ENCODE measurements at regions not wholly inside any gene's neighbourhood (a gene's known extent, or its start where the extent isn't known, plus 50 kb on each side); places are given as distances from the start of the nearest gene placed in this dataset.

GRCh38 chr1:95849439-95849838, 615.4 kb downstream of the RWDD3 start:
- WGBS (ENCODE audit: insufficient coverage, insufficient read length): no CpG with 5 or more reads among the region's 2 CpGs
- Histone ChIP-seq H3K36me3 (ENCODE audit: control insufficient read depth, insufficient read depth, low read length) (no peaks in the 10 kb centered on the region), H3K9me3 (ENCODE audit: control insufficient read depth, insufficient read depth, low read length) (no peaks in the 10 kb centered on the region), H3K27ac (ENCODE audit: low read length) (no peak overlapping the region), H3K4me3 (ENCODE audit: low read length) (no peak overlapping the region), H3K4me1 (ENCODE audit: control insufficient read depth, insufficient read depth, low read length) (no peaks in the 10 kb centered on the region), H3K27me3 (ENCODE audit: control insufficient read depth, insufficient read depth, low read length) (no peaks in the 10 kb centered on the region)
- DNase-seq (ENCODE audit: low read depth, low spot score): no peak

GRCh38 chr1:95850165-95850649, 616.2 kb downstream of the RWDD3 start:
- Histone ChIP-seq H3K4me3 (ENCODE audit: low read length) (no peak overlapping the region), H3K4me1 (ENCODE audit: control insufficient read depth, insufficient read depth, low read length) (no peaks in the 10 kb centered on the region), H3K36me3 (ENCODE audit: control insufficient read depth, insufficient read depth, low read length) (no peaks in the 10 kb centered on the region), H3K27me3 (ENCODE audit: control insufficient read depth, insufficient read depth, low read length) (no peaks in the 10 kb centered on the region), H3K9me3 (ENCODE audit: control insufficient read depth, insufficient read depth, low read length) (no peaks in the 10 kb centered on the region), H3K27ac (ENCODE audit: low read length) (no peak overlapping the region)
- no CpG with 5 or more reads among the region's 1 CpG for WGBS (ENCODE audit: insufficient coverage, insufficient read length)
- DNase-seq (ENCODE audit: low read depth, low spot score): no peak

- no peaks in the 10 kb centered on the region for H3K9me3 ChIP-seq (ENCODE audit: control insufficient read depth, insufficient read depth, low read length)
- H3K27ac ChIP-seq (ENCODE audit: low read length): no peak overlapping the region
- no peak for DNase-seq (ENCODE audit: low read depth, low spot score)
- no CpG with 5 or more reads among the region's 3 CpGs for WGBS (ENCODE audit: insufficient coverage, insufficient read length)
- H3K27me3 ChIP-seq (ENCODE audit: control insufficient read depth, insufficient read depth, low read length): no peaks in the 10 kb centered on the region
- H3K36me3 ChIP-seq (ENCODE audit: control insufficient read depth, insufficient read depth, low read length): no peaks in the 10 kb centered on the region
- no peaks in the 10 kb centered on the region for H3K4me1 ChIP-seq (ENCODE audit: control insufficient read depth, insufficient read depth, low read length)
- no peak overlapping the region for H3K4me3 ChIP-seq (ENCODE audit: low read length)
These were observed 616.8 kb downstream of the RWDD3 start for GRCh38 chr1:95850763-95851162.

- no CpG with 5 or more reads among the region's 7 CpGs for WGBS (ENCODE audit: insufficient coverage, insufficient read length)
- no peak overlapping the region for H3K27ac ChIP-seq (ENCODE audit: low read length)
- H3K9me3 ChIP-seq (ENCODE audit: control insufficient read depth, insufficient read depth, low read length): no peaks in the 10 kb centered on the region
- H3K36me3 ChIP-seq (ENCODE audit: control insufficient read depth, insufficient read depth, low read length): no peaks in the 10 kb centered on the region
- no peak overlapping the region for H3K4me3 ChIP-seq (ENCODE audit: low read length)
- no peaks in the 10 kb centered on the region for H3K27me3 ChIP-seq (ENCODE audit: control insufficient read depth, insufficient read depth, low read length)
- no peak for DNase-seq (ENCODE audit: low read depth, low spot score)
- H3K4me1 ChIP-seq (ENCODE audit: control insufficient read depth, insufficient read depth, low read length): no peaks in the 10 kb centered on the region
These were observed 618.6 kb downstream of the RWDD3 start for GRCh38 chr1:95852483-95853070.

GRCh38 chr1:95854457-95854856, 620.4 kb downstream of the RWDD3 start:
- no peak overlapping the region for H3K4me3 ChIP-seq (ENCODE audit: low read length)
- no CpG with 5 or more reads among the region's 4 CpGs for WGBS (ENCODE audit: insufficient coverage, insufficient read length)
- H3K9me3 ChIP-seq (ENCODE audit: control insufficient read depth, insufficient read depth, low read length): no peaks in the 10 kb centered on the region
- H3K27ac ChIP-seq (ENCODE audit: low read length): no peak overlapping the region
- H3K36me3 ChIP-seq (ENCODE audit: control insufficient read depth, insufficient read depth, low read length): no peaks in the 10 kb centered on the region
- no peaks in the 10 kb centered on the region for H3K4me1 ChIP-seq (ENCODE audit: control insufficient read depth, insufficient read depth, low read length)
- no peak for DNase-seq (ENCODE audit: low read depth, low spot score)
- H3K27me3 ChIP-seq (ENCODE audit: control insufficient read depth, insufficient read depth, low read length): no peaks in the 10 kb centered on the region

GRCh38 chr1:95863086-95863485, 629.1 kb downstream of the RWDD3 start:
- Histone ChIP-seq H3K4me3 (ENCODE audit: low read length) (no peak overlapping the region), H3K4me1 (ENCODE audit: control insufficient read depth, insufficient read depth, low read length) (no peaks in the 10 kb centered on the region), H3K36me3 (ENCODE audit: control insufficient read depth, insufficient read depth, low read length) (no peaks in the 10 kb centered on the region), H3K27me3 (ENCODE audit: control insufficient read depth, insufficient read depth, low read length) (no peaks in the 10 kb centered on the region), H3K9me3 (ENCODE audit: control insufficient read depth, insufficient read depth, low read length) (no peaks in the 10 kb centered on the region), H3K27ac (ENCODE audit: low read length) (no peak overlapping the region)
- no CpG with 5 or more reads among the region's 2 CpGs for WGBS (ENCODE audit: insufficient coverage, insufficient read length)
- no peak for DNase-seq (ENCODE audit: low read depth, low spot score)

GRCh38 chr1:95865769-95866168, 631.8 kb downstream of the RWDD3 start:
- H3K9me3 ChIP-seq (ENCODE audit: control insufficient read depth, insufficient read depth, low read length): no peaks in the 10 kb centered on the region
- no peak overlapping the region for H3K4me3 ChIP-seq (ENCODE audit: low read length)
- DNase-seq (ENCODE audit: low read depth, low spot score): no peak
- no peak overlapping the region for H3K27ac ChIP-seq (ENCODE audit: low read length)
- no peaks in the 10 kb centered on the region for H3K4me1 ChIP-seq (ENCODE audit: control insufficient read depth, insufficient read depth, low read length)
- H3K27me3 ChIP-seq (ENCODE audit: control insufficient read depth, insufficient read depth, low read length): no peaks in the 10 kb centered on the region
- H3K36me3 ChIP-seq (ENCODE audit: control insufficient read depth, insufficient read depth, low read length): no peaks in the 10 kb centered on the region

- DNase-seq (ENCODE audit: low read depth, low spot score): no peak
- no CpG with 5 or more reads among the region's 5 CpGs for WGBS (ENCODE audit: insufficient coverage, insufficient read length)
- H3K4me3 ChIP-seq (ENCODE audit: low read length): no peak overlapping the region
- no peaks in the 10 kb centered on the region for H3K36me3 ChIP-seq (ENCODE audit: control insufficient read depth, insufficient read depth, low read length)
- no peaks in the 10 kb centered on the region for H3K27me3 ChIP-seq (ENCODE audit: control insufficient read depth, insufficient read depth, low read length)
- H3K27ac ChIP-seq (ENCODE audit: low read length): no peak overlapping the region
- H3K4me1 ChIP-seq (ENCODE audit: control insufficient read depth, insufficient read depth, low read length): no peaks in the 10 kb centered on the region
- H3K9me3 ChIP-seq (ENCODE audit: control insufficient read depth, insufficient read depth, low read length): no peaks in the 10 kb centered on the region
These were observed 642.3 kb downstream of the RWDD3 start for GRCh38 chr1:95876276-95876675.

GRCh38 chr1:95879498-95880050, 645.6 kb downstream of the RWDD3 start:
- Histone ChIP-seq H3K36me3 (ENCODE audit: control insufficient read depth, insufficient read depth, low read length) (no peaks in the 10 kb centered on the region), H3K4me1 (ENCODE audit: control insufficient read depth, insufficient read depth, low read length) (no peaks in the 10 kb centered on the region), H3K4me3 (ENCODE audit: low read length) (no peak overlapping the region), H3K9me3 (ENCODE audit: control insufficient read depth, insufficient read depth, low read length) (no peaks in the 10 kb centered on the region), H3K27ac (ENCODE audit: low read length) (no peak overlapping the region), H3K27me3 (ENCODE audit: control insufficient read depth, insufficient read depth, low read length) (no peaks in the 10 kb centered on the region)
- DNase-seq (ENCODE audit: low read depth, low spot score): no peak
- no CpG with 5 or more reads among the region's 3 CpGs for WGBS (ENCODE audit: insufficient coverage, insufficient read length)

GRCh38 chr1:95888941-95889390, 655.0 kb downstream of the RWDD3 start:
- H3K27me3 ChIP-seq (ENCODE audit: control insufficient read depth, insufficient read depth, low read length): no peaks in the 10 kb centered on the region
- no peaks in the 10 kb centered on the region for H3K4me1 ChIP-seq (ENCODE audit: control insufficient read depth, insufficient read depth, low read length)
- DNase-seq (ENCODE audit: low read depth, low spot score): no peak
- no peak overlapping the region for H3K4me3 ChIP-seq (ENCODE audit: low read length)
- no peaks in the 10 kb centered on the region for H3K9me3 ChIP-seq (ENCODE audit: control insufficient read depth, insufficient read depth, low read length)
- no peaks in the 10 kb centered on the region for H3K36me3 ChIP-seq (ENCODE audit: control insufficient read depth, insufficient read depth, low read length)
- no peak overlapping the region for H3K27ac ChIP-seq (ENCODE audit: low read length)
- no CpG with 5 or more reads among the region's 5 CpGs for WGBS (ENCODE audit: insufficient coverage, insufficient read length)

- WGBS (ENCODE audit: insufficient coverage, insufficient read length): no CpG with 5 or more reads among the region's 3 CpGs
- Histone ChIP-seq H3K27me3 (ENCODE audit: control insufficient read depth, insufficient read depth, low read length) (no peaks in the 10 kb centered on the region), H3K9me3 (ENCODE audit: control insufficient read depth, insufficient read depth, low read length) (no peaks in the 10 kb centered on the region), H3K36me3 (ENCODE audit: control insufficient read depth, insufficient read depth, low read length) (no peaks in the 10 kb centered on the region), H3K4me1 (ENCODE audit: control insufficient read depth, insufficient read depth, low read length) (no peaks in the 10 kb centered on the region), H3K27ac (ENCODE audit: low read length) (no peak overlapping the region), H3K4me3 (ENCODE audit: low read length) (no peak overlapping the region)
- DNase-seq (ENCODE audit: low read depth, low spot score): no peak
These were observed 655.4 kb downstream of the RWDD3 start for GRCh38 chr1:95889400-95889799.

All from iPS DF 6.9 (cell line).